GM18502 (cell line): ENCODE measurements at regions not wholly inside any gene's neighbourhood (a gene's known extent, or its start where the extent isn't known, plus 50 kb on each side); places are given as distances from the start of the nearest gene placed in this dataset.

ENCODE experiments used
- ATAC-seq: cut with Tn5 transposase; IDR thresholded peaks from one replicate; pipeline ENCODE4 v1.9.1; 2021; ENCODE audit warnings: mild to moderate bottlenecking; ENCODE audit not compliant: unreplicated experiment, poor library complexity

DNA sequence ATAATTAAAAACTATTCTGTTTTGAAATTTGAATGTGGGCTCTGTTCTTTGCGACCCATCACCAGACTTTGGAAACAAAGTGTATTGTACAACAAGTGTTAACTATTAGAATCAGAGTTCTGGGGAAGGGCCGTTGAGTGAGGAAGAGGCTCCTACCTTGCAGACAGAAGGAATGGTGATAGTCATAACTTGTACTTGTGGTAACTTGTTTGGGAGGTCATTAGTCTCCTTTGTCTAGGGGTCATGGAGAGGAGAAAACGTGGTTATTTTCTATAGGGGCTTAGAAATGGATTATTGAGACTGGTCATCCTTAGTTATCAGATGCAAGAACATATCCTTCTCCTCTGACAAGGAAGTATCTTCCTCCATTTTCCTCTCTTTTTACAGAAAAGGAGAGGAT, 174.8 kb downstream of the BMP2 start:
- no peak for ATAC-seq

- ATAC-seq, result no peak
Measured at GRCh38 chr20:6944292-6944691, 176.8 kb downstream of the BMP2 start.

- no peak for ATAC-seq
Measured at GRCh38 chr20:6953611-6954010, 186.1 kb downstream of the BMP2 start.

DNA sequence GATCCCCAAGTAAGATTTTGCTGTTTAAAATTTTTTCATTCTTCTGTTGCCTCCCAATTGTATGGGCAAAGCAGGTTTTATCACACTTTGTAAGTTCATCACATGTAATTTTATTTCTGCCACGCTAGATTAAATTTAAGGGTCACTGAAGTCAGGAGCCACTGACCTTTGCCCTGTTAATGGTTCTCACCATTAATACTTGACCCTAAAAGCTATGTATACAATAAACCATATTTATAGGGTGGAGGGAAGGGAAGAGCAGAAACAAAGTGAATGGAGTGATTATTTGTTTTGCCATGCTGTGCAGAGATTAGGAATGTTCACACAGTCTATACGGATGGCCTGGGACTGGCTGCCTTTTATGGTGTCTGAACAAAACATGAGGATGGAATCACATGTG, 186.7 kb downstream of the BMP2 start:
- ATAC-seq, result no peak

DNA sequence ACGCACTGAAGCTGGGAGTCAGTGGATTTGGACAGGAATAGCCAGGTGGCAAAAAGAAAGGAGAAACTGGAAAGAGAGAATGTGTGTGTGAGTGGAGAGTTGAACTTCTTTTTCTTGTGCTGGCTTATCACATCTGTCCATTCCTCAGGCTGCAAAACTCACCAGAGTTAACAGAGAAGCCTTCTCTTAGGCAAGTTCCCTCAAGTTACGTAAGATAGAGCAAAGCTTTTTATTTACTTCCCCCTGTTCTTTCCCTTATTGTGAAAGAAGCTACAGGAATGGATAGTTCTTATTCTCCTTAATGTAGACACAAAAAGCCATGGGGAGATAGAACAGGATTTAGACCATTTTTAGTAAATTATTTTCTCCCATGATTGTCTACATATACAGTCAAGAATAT, 188.6 kb downstream of the BMP2 start:
- ATAC-seq, result no peak

GRCh38 chr20:6956574-6956973, 189.1 kb downstream of the BMP2 start:
- no peak for ATAC-seq

DNA sequence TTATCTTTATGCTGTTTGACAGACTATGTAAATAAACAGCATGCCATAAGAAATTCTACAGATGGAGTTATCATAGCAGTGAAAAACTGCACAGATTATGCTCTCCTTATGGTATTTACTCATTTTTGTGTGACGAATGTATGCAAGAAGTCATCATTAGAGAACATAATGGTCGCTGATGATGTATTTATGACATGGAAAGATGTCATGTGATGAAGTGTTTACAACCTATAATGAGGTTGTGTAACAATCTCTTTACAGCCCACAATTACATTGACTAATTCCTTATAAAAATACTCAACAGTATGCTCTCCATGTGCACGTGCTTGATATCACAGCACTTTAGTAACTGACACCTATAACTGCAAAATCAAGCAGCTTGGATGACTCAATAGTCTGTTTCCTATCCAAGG, 192.4 kb downstream of the BMP2 start:
- no peak for ATAC-seq

- ATAC-seq, result no peak
Measured at GRCh38 chr20:6966721-6967120, 199.2 kb downstream of the BMP2 start.

DNA sequence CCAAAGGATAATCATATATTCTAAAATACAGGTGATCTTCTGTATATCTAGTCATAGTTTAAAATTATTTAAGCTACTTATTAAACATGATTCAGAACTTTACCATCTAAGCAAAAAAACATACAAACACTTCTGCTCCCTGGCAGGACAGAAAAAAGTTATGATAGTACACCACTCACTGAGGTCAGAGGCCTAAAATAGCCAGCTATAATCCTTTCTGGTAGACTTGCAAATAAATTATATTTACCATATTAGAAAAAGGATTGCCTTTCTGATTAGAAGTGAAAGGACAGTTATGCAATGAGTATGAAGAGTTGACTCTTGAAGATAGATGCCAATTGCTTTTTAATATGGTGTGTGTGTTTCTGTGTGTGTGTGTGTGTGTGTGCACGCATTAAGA, 207.4 kb downstream of the BMP2 start:
- ATAC-seq, result no peak

DNA sequence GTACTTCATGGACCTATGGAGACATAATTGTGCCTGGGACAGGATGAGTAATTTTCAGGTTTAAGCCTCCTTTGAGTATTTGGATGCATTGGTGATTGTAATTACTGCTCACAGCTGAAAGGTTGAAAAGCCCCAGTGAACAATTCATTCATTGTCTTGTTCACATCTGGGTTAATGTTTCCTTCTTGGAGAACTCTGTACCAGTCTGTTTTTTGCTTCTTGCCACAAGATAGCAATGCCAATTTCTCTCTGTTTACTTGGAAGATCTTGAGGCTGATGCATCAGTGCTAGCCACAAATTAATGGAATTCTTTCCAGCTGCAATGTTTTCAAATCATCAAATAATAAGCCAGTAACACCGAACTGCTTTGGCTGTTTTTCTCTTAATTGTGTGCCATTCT, 207.8 kb downstream of the BMP2 start:
- ATAC-seq, result no peak

DNA sequence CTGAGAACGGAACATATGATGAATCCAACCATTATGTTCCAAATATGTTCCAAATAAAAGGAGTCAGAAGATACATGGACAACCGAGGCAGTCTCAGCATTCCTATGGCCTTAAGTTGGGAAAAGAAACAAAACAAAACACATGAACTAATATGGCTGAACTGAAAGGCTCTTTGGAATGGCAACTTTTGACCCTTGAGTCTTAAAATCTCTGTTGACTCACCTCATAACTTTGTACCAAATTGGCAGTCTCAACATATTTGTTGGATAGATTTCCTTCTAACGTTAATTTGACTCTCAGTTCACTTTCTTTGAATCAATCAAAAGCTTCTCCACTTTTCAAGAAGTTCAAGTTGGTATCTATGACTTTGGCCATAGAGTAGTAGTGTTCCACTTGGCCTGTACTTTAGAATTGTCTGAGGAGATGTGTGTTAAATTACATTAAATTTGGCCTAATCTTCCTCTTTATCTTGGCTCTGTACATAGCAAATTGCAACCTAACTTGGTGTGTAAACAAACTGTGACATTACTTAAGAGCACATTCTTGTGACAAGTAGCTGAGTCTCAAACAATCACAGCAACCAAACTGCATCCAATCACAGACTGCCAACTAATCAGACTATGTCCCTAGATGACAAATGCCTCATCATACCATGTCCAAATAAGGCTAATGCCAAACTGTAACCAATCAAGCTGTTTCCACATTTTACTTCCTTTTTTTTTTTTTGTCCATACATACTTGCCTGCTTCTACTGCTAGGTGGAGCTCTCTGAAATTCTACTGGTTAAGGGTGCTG, 208.8 kb downstream of the BMP2 start:
- no peak for ATAC-seq

- ATAC-seq, result no peak
Measured at GRCh38 chr20:6979621-6980020, 212.1 kb downstream of the BMP2 start.

DNA sequence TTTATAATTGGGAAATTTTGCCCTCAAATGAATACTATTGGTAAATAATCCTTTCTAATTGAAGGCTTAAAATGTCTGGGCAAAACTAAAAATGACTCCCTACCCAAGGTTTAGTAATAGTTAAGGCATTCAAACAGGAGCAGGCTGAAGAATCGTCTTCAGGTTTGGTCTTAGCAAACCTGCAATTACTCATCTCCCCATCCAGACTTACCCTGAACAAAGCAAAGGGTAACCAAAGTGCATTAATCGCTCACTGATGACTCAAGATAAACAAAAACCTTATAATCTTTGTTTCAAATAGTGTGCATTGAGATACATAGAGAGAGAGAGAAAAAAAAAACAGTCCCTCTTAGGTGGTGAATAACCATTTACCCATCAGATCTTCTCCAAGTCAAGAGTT, 225.5 kb downstream of the BMP2 start:
- no peak for ATAC-seq

DNA sequence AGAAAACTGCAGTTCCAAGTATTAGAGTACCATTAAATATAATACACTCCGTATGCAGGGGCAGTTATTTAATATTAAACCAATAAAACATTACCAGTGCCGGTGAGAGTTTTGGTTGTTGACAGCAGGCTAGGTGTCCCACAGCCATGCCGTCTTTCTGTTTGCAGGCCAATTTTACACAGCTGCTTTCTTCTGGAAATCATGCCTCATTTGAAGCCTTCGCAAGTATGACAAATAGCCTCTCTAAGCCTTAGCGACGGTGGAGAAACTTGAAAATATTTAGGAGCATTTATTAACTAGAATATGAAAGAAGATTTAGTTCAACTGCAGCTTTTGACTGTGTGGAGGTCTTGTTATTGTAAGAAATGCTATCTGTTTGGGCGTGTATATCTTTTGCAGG, 226.0 kb downstream of the BMP2 start:
- no peak for ATAC-seq

DNA sequence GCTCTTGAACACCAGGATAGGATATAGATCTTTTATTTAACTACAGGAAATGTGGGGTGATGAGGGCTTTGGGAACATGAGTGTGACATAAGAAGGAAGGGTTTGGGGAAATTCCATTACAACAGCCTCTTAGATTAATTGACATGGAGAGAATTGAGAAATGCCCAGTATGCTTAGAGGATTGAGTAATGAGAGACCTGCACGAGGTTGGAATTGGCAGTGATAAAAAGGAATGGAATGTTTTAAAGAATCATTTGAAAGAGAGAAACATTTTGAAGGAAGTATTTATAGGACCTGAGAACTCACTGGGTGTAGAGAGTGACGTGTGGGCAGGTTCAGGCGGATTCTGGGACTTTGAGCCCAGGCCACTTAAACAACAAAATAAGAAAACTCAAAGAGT, 227.0 kb downstream of the BMP2 start:
- ATAC-seq, result no peak

DNA sequence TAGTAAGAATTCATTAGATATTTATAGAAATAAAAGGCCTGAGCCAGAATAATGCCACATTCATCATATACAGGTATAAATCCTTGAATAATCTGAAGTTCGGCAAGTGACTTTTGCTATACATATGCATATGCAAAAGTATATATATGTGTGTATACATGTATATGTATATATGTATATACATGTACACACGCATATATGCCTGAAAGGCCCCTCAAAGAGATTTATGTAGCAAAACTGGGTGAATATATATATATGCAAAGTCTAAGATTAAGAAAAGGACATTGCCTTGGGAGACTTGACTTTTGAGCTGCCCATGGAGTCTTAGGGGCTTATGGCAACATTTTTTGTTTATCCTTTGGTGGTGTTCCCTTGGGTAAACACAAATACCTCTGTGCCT, 231.4 kb downstream of the BMP2 start:
- no peak for ATAC-seq

DNA sequence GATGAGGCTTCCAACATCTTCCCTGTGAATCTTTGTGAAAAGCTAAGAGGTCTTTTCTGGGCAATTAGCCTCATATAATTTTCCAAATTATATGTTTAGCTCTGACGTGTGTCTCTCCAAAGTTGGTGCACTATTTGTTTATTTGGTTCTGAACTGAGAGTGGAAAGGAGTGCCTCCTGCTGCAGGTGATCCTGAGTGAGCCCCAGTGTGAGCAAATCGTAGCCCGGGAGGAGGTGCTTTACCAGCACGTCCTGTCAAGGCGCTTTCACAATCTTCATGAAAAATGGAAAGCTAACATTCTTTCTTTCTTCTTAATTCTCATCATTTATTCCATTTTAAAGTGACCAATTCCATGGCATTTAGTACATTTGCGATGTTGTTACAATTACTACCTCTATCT, 231.9 kb downstream of the BMP2 start:
- ATAC-seq, result no peak

DNA sequence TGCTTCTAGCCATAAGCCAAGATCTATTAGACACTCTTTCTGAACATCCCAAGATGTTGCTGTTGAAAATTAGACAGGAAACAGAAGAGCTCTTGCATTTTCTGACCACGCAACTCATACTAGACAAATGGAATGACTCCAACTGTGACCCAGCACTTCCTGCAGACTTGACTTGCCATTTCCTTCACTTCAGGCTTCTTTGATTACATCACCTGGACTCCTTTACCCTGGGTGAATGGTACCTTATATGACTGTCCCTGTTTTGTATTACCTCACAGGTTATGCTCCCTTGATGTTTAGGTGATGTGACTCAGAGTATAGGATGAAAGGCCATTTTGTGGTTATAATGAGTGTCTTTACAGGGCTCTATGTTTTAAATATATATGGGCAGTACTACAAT, 236.1 kb downstream of the BMP2 start:
- no peak for ATAC-seq

GRCh38 chr20:7004801-7005200, 237.3 kb downstream of the BMP2 start:
- ATAC-seq, result no peak

DNA sequence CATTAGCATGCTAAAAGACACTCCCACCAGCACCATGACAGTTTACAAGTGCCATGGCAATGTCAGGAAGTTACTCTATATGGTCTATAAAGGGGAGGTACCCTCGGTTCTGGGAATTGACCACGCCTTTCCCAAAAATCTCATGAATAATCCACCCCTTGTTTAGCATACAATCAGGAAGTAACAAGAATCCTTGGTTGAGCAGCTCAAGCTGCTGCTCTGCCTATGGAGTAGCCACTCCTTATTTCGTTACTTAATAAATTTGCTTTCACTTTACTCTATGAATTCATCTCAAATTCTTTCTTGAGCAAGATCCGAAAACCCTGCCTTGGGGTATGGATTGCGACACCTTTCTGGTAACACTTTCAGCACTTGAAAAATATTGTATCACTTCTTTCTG, 243.0 kb downstream of the BMP2 start:
- ATAC-seq, result no peak

GRCh38 chr20:7015257-7015656, 247.8 kb downstream of the BMP2 start:
- ATAC-seq, result no peak

DNA sequence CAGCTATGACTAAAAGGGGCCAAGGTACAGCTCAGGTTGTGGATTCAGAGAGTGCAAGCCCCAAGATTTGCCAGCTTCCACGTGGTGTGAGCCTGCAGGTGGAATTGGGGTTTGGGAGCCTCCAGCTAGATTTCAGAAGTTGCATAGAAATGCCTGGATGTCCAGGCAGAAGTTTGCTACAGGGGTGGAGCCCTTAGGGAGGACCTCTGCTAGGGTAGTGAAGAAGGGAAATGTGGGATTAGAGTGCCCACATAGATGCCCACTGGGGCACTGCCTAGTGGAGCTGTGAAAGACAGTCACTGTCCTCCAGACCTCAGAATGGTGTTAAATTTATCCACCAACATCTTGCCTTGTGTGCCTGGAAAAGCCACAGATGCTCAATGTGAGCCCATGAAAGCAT, 255.1 kb downstream of the BMP2 start:
- ATAC-seq, result no peak

GRCh38 chr20:7025635-7026034, 258.1 kb downstream of the BMP2 start:
- no peak for ATAC-seq
